ENCODE measurements at regions not wholly inside any gene's neighbourhood (a gene's known extent, or its start where the extent isn't known, plus 50 kb on each side); places are given as distances from the start of the nearest gene placed in this dataset.

GRCh38 chr2:139155991-139156390 is 375.8 kb upstream of the NXPH2 start:
- Histone ChIP-seq H3K4me3 (ENCODE audit: low read depth, low read length) (no peak overlapping the region), H3K4me1 (ENCODE audit: control insufficient read depth, insufficient read depth, low read length) (no peaks in the 10 kb centered on the region), H3K9me3 (ENCODE audit: control insufficient read depth, insufficient read depth, low read depth, low read length) (no peaks in the 10 kb centered on the region), H3K36me3 (ENCODE audit: control insufficient read depth in 2 of 2, insufficient read depth in 1 of 2, low read length in 2 of 2) (no peaks in the 10 kb centered on the region), H3K27ac (ENCODE audit: extremely low read depth, low read depth, low read length) (no peak overlapping the region)
- POLR2A ChIA-PET, result no interaction called here
- no peak for TF ChIP-seq KLF16 (tag by site-specific recombination; IDR thresholded peaks at IDR 0.05)
- CTCF ChIA-PET, result interaction anchor here (0.6 kb wide), 1 partner anchor 1668 kb away, joined by 3 read pairs; no protein-coding TSS in a partner anchor

GRCh38 chr2:139142252-139142880 is 362.2 kb upstream of the NXPH2 start:
- POLR2A ChIA-PET, result no interaction called here
- CTCF ChIA-PET, result no interaction called here
- H3K27ac ChIP-seq (ENCODE audit: extremely low read depth, low read depth, low read length), result no peak overlapping the region

GRCh38 chr2:139124271-139124670 is 344.1 kb upstream of the NXPH2 start:
- no peaks in the 10 kb centered on the region for H3K4me1 ChIP-seq (ENCODE audit: control insufficient read depth, insufficient read depth, low read length)
- H3K36me3 ChIP-seq (ENCODE audit: control insufficient read depth in 2 of 2, insufficient read depth in 1 of 2, low read length in 2 of 2), result no peaks in the 10 kb centered on the region
- TF ChIP-seq ZNF433 (tag by site-specific recombination; IDR thresholded peaks at IDR 0.05; ENCODE audit: low read depth), result no peak
- no peak for TF ChIP-seq ZNF114 (tag by site-specific recombination; IDR thresholded peaks at IDR 0.05)
- TF ChIP-seq ZNF785 (tag by site-specific recombination; IDR thresholded peaks at IDR 0.05), result no peak
- no peak for TF ChIP-seq ZNF138 (tag by site-specific recombination; IDR thresholded peaks at IDR 0.05; ENCODE audit: borderline replicate concordance)
- no peak for TF ChIP-seq ZNF184 (tag by site-specific recombination; IDR thresholded peaks at IDR 0.05)
- no peak for TF ChIP-seq HOXA7 (CRISPR knock-in tag; IDR thresholded peaks at IDR 0.05; ENCODE audit: borderline replicate concordance)
- no peak for TF ChIP-seq ZNF121 (tag by site-specific recombination; IDR thresholded peaks at IDR 0.05)
- no peak for TF ChIP-seq PRDM2 (tag by site-specific recombination; IDR thresholded peaks at IDR 0.05; ENCODE audit: borderline replicate concordance)
- TF ChIP-seq ZNF473 (tag by site-specific recombination; IDR thresholded peaks at IDR 0.05), result no peak
- no peak for TF ChIP-seq ZNF239 (tag by site-specific recombination; IDR thresholded peaks at IDR 0.05)
- no peak overlapping the region for H3K27ac ChIP-seq (ENCODE audit: extremely low read depth, low read depth, low read length)
- H3K4me3 ChIP-seq (ENCODE audit: low read depth, low read length), result no peak overlapping the region
- ChIA-PET POLR2A (no interaction called here), CTCF (no interaction called here)
- H3K9me3 ChIP-seq (ENCODE audit: control insufficient read depth, insufficient read depth, low read depth, low read length), result no peaks in the 10 kb centered on the region; the same call in 1 of the 2 replicates

More at GRCh38 chr2:139142252-139142880, 362.2 kb upstream of the NXPH2 start:
- Histone ChIP-seq H3K36me3 (ENCODE audit: control insufficient read depth in 2 of 2, insufficient read depth in 1 of 2, low read length in 2 of 2) (no peaks in the 10 kb centered on the region), H3K4me3 (ENCODE audit: low read depth, low read length) (no peak overlapping the region), H3K4me1 (ENCODE audit: control insufficient read depth, insufficient read depth, low read length) (no peaks in the 10 kb centered on the region), H3K9me3 (ENCODE audit: control insufficient read depth, insufficient read depth, low read depth, low read length) (no peaks in the 10 kb centered on the region)
- TF ChIP-seq ZNF626 (tag by site-specific recombination; IDR thresholded peaks at IDR 0.05) (no peak), REST (tag by site-specific recombination; IDR thresholded peaks at IDR 0.05) (peak; percentile 92), GFI1B (tag by site-specific recombination; IDR thresholded peaks at IDR 0.05) (no peak)
